ENCODE measurements at regions not wholly inside any gene's neighbourhood (a gene's known extent, or its start where the extent isn't known, plus 50 kb on each side); places are given as distances from the start of the nearest gene placed in this dataset.

DNA sequence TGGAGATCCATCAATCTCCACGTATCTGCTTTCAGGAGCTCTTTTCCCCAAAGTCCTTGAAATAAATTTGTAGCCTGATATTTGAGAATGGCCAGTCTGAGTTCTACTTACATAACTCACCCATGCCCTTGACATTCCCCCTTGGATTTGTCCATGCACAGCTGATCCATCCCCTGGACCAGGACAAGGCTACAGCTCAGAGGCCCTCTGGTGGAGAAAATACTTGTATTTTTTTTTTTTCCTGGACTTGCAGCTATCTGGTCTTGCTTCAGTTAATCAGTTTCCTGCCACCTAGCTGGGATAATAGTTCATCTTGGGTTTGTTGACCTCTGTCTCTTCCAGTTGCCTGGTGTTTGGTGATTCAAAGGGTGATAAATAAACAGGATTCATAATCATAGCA is 467.6 kb downstream of the DHX35 start:
- no peak for DNase-seq

DNA sequence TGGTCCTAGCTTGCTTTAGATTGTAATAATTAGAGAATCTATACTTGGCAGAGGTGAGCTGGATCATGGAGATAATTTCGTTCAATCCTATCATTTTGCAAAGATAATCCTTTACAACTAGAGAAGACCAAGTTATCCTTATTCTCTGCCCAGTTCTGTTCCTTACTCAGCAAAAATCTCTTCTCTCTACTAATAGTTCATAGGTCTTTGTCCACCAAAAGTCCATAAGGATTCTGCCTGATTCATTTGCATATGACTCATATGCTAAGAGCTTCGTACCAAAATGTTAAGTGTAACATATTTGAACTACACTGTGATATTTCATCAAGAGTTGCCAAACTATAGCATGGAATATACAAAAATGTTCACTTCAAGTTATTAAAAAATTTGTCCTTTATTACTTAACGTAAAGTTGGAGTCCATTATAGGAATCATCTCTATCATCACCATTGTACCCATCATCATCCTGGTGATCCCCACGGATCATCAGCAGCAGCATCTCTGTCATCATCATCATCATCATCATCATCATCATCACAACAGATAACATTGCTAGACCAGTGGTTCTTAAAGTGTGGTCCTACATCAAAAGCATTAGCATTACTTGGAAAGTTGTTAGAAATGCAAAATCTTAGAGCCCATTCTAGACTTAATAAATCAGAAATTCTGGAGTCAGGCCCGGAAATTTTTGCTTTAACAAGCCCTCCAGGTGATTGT is 463.0 kb downstream of the DHX35 start:
- DNase-seq, result no peak

DNA sequence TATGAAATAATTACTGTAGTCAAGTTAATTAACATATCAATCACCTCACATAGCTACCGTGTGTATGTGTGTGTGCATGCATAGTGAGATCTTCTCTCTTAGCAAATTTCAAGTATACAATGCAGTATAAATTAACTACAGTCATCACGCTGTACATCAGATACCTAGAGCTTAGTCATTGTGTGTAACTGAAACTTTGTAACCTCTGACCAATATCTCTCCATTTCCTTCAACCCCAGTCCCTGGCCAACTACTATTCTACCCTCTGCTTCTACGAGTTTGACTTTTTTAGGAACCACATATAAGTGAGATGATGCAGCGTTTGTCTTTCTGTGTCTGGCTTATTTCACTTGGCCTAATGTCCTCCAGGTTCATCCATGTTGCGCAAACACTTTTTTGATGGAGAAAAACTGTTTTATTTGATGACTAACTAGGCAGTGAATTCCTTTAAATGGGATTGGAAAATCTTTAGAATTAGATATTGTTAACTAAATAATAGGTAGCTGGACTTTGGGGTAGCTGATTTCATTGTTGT is 459.5 kb downstream of the DHX35 start:
- no peak for DNase-seq

DNA sequence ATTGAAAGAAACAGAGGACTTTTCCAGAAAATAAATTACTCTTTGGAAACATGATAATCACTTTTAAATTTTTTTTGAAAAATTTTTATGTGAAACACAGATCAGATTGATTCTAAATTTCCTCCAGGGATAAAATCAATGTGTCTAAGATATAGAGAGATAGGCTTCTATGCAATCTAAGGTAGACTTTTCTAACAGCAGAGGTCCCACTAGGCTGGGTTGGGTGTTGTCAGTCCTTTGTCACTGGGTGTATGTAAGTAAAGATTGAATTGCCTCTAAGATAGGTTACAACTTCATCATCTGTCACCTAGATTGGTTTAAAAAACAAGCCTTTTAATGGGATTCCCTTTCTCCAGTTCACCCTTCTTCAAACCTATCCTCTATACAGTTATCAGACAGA is 449.9 kb downstream of the DHX35 start:
- no peak for DNase-seq

DNA sequence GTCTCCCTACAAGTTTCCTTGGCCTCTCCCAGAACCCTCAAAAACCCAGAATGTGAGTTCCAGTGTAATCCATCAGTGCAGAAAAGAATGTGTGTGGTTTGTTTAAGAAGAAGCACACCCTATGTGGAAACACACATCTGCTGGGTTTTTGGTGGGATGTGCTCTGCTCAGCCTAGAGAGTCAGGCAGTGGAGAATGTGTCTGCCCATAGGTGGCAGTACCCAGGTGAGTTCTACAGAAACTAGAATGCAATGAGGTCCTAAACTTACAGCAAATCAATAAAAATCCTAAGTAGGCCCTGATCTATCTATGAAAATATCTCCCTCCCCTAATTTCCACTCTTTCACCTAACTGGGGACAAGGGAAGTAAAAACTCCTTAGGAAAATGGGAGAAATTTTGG is 437.3 kb downstream of the DHX35 start:
- no peak for DNase-seq

DNA sequence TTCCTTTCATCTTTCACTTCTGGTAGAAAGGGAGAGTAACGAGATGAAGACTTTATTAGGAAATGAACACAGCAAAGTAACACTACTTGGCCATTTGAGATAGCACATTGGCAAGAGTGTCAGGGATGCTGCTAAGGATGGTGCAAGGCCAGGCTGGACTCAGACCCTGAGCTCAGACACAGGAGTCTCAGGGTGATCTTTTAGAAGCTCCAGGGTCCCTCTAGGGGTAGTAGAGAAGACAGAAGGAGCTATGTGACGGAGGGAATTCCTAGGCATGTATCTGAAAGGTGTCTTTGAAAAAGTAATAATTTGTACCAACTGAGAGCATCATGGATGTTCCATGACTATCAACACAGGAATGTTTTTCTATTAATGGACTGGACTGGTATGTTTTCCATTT is 436.5 kb downstream of the DHX35 start:
- DNase-seq, result no peak

DNA sequence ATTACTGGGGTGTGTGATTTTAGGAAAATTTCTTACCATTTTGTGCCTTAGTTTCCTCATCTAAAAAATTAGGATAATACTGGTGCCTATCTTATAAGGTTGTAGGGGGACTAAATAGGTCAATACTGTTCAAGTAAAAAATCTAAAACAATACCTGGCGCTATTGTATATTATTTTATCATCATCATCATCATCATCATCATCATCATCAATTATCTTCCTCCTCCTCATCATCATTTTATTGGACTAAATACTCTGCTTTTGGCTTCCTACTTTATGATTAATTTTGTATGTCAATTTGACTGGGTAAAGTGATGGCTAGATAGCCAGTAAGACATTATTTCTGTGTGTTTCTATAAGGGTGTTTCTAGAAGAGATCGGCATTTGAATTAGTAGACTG is 435.5 kb downstream of the DHX35 start:
- DNase-seq, result no peak

DNA sequence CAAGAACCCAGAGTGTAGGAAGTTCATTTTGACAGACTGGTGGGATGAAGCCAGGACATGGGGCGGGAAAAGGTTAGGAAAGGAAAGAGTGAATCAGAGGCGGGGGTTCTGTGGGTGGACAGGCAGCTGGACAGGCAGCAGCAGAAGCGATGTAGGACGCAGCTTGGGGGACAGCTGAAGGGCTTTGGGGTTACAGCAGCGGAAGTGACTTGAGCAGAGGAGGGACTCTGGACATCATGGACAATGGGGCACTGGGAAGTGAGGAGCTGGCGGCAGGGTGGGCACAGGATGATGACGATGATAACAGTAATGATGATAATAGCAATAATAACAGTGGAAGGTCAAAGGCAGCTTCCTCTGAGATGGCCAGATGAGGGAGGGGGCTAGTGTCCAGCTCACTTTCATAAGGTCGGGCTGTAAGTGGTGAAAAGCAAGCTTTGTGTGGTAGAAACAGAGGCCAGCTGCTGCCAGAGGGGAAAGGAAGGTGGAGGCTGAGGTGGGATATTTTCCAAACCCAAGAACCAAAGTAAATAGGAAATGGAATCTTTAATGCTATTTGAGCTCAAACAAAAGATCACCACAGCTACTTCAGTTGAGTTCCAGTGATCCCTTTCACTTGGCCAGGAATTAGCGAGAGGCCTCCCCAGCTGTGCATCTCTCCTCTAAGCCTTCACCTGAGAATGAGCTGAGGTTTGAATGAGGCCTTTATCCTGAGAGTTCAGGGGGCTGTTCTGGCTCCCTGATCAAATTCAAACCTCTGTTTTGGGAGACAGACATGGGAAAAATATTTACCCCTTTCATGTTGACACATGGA is 433.5 kb downstream of the DHX35 start:
- no peak for DNase-seq

DNA sequence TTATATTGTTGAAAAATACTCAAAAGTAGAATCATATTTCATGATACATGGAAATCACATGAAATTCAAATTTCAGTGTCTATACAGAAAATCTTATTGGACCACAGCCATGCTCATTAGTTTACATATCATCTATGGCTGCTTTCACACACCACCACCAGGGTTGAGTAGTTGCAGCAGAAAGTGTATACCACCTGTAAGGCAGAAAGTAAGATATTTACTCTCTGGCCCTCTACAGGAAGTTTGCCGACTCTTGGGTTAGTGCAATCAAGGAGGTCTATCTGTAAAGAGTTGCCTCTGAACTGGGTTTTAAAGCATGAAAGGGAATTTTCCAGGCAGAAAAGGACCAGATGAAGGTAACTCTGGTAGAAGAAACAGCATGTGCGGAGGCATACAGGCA is 432.3 kb downstream of the DHX35 start:
- DNase-seq, result no peak

DNA sequence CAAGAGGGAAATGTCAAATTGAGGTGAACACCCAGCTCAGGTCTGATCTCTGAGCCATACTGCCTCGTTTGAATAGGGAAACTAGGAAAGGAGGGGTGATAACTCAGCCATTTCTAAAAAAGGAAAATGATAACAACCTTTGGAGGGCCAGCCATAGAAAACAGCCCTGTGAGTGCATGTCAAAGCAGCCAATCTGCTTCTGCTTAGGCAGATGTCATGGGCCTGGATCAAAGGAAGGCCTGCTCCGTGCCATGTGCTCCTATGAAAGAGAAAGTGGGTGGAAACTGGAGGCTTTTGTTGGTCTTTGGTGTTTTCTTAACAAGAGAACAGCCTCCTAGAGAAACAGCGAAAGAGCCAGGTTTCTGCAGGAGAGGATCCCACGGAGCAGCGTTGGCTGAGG is 428.0 kb downstream of the DHX35 start:
- DNase-seq, result no peak

DNA sequence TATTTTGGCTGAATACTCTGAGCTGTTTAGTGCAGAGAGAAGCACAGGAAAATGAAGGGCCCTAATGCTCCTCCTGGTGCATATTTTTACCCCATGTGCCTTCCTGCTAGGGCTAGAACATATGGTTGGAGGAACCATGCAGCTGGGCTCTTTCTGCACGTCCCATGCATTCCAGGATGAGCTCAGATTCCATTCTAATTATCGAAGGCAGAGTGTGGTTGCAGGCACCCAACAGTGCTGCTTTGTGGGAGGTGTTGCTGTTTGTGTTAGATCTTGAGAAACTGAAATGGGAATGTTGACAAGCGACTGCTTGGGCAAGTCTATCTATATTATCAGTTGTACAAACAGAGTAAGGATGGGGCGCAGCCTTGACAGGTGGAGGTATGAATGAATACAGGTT is 419.5 kb downstream of the DHX35 start:
- no peak for DNase-seq

DNA sequence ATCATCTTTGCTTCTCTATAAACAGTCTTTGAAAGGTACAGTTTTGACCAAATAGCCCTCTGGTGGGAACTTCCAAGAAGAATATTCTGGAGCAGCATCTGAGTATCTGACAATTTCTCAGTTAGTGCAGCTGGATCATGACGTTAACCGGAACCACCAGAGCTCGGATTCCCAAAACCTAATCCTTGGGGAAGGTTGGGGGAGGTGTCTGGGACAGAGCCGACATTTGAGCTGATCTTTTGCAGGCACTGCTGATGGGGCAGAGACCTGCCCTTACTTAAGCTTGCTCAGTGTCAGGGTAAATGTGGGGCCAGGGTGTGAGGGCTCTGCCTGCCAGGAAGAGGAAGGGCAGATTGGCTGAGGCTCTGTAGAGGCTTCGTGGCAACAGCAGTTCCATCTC is 416.6 kb downstream of the DHX35 start:
- no peak for DNase-seq

DNA sequence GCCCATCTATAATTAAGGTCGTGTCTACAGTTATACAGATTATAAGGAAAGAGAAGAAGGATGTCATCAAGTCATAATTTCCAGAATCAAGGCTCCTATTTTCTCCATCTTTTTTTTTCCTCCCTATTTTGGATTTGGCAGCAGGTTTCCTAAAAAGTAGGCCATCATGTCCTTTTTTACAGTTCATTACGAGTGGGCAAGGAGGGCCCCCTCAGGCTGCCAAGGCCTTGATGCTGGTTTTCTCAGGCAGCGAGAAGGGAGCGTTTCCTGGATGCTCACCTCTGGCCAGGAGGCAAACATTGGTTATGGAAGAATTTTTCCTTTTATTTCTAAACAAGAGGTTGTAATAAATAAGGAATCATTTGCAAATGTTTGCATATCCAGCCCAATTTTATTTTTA is 414.6 kb downstream of the DHX35 start:
- no peak for DNase-seq

DNA sequence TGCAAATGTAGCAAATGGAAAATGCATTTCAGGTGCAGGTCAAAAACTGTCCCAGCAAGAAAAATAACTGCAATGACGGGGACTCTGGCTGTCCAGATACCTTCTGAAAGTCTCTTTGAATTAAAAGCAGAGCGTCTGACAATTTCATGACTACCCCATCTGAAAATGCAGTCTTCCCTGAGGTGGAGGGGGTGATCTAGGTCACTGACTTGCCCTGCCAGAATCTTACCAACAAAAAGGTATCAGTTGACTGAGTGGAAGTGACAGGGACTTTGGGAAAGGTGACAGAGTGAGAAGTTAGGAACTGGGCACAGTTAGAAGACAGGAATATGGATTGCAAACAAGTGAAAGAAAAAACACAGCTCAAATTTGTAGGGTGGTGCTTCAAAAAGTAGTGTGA is 402.2 kb downstream of the DHX35 start:
- no peak for DNase-seq

DNA sequence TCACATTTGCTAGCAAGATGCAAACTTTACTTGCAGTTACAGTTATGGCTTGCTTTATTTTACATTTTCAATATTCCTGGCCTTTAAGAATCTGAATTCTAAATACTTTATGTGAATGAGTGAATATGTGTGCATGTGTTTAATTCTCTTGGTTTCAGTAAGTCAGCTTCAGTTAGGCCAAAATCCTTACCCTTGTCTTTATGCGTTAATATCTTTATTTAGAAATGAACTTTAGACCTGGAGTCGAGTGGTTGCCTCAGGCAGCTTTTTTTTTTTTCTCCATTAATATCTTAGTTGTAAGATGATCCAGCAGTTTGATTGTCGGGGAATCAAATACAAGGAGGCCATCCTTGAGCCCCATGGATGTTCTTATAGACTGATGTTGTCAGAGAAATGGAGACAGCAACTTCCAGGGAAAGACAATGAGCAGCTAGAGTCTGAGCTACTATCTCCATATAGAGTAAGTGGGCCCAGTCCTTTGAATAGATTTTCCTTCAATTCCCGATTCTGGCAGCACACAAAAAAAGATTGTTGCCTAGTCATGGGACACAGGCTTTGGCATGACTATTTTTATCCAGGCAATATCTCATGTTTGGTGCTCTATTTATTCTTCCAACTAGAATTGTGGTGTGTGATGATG is 398.0 kb downstream of the DHX35 start:
- no peak for DNase-seq

DNA sequence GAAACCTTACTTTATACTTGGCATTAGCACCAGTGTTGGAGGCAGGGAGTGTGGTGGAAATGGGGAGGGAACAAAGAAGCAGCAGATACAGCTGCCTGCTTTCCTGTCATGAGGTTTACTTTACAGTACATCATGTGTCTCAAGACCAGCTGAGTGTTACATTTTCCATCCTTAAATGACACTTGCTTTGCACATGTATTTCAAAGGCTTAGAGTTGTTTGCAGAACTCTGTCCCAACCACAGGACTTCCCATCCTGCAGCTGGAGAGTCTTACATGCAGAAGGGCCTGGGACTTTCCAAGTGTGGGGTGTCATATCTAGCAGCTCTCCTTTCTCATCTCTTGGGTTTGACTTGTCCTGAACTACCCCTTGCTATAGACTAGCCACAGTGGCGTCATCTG is 395.9 kb downstream of the DHX35 start:
- no peak for DNase-seq

DNA sequence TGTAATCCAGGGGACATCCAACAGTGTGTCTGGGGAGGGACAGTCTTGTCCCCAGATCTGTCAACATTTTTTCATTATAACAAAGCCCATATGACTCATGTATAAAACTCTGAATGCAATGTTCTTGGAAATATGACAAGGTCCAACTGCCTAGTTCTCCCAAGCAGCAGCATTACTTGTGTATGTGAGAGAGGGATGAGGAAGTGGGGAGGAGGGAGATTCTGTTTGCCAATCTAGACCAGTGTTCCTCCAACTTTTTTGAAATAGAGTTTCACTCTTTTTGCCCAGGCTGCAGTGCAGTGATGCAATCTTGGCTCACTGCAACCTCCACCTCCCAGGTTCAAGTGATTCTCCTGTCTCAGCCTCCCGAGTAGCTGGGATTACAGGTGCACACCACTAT is 394.8 kb downstream of the DHX35 start:
- DNase-seq, result no peak

DNA sequence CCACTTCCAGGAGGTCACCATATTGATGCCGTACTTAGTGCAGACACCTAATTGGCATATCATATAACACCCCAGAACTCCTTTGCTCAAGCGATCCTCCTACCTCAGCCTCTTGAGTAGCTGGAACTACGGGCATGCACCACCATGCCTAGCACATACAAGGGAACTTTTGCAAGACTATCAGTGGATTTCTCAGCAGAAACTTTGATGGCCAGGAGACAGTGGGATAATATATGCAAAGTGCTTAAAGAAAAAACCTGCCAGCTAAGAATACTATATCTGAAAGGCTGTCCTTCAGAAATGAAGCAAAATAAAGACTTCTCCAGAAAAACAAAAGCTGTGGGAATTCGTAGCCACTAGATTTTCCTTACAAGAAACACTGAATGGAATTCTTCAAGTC is 387.1 kb downstream of the DHX35 start:
- DNase-seq, result no peak

DNA sequence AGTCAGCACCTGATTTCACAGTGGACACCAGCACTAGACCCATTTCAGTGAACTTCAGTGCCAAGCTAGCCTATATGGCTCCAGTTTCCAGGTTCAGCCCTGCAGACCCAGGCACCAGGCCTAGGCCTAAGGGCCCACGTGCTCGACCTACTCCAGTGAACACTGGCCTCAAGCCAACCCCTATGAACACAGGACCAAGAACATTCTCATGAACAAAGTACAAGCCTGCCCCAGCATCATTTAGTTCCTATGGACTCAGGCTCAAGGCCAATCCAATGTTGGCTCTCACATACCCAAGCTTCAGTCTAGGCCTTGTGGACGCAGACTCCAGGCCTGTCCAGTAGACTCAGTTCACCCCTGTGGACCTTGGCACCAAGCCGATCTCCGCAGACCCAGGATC is 385.5 kb downstream of the DHX35 start:
- no peak for DNase-seq

DNA sequence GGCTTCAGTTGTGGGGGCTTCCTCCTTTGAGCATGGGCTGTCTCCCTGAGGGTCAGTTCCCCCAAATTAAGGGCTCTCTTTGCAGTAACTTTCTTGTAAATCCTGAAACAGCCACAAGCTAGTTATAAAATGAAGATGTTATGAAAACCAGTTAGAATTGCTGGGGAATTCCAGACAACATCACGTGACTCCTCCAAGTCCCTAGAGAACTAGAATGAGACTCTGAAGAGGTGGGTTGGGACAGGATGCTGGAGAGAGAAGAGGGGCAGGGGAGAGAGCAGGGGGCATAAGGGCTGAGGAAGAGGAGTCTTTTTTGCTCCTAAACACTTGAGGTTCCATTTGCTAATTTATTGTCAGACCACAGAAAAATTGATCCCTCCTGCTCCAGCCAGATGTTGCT is 380.3 kb downstream of the DHX35 start:
- DNase-seq, result no peak

DNA sequence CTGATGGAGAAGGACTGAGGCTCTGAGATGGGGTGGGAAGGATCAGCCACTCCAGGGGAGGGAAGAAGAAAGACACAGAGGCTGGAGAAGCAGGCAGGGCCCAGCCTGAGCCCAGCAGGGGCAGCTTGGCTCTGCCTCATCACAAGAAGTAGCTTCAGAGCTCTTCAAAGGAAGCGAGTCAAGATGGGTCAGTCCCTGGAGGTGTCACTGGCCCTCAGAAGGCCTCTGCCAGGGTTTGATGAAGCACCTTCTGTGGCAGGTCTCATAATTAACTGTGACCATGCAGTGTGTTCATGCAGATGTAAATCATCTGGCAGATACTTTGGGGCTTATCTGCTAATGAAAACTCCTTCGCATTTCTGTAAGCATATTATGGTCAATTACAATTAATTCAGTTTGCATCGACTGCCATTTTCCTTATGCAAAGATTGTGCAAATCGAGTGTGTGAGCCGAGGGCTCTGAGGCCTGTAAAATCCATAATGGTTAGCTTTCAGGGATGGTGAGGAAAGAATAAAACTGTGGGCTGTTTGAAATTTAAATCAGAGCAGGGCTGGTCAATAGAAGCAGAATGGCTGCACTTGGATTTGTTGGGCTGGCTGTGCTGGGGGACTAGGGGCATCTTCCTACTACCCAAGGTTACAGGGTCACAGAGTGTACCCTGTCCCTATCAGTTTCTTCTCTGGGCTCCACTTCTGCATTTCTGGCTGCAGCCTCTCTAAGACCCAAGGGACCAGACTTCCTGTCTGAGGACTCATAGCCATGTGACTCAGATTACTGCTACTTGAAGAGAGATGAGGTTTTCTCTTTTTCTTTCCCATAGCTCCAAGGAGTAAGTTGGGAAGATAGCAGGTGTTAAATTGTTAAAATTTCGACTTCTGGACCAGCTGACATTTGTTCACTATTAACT is 376.6 kb downstream of the DHX35 start:
- DNase-seq, result no peak

DNA sequence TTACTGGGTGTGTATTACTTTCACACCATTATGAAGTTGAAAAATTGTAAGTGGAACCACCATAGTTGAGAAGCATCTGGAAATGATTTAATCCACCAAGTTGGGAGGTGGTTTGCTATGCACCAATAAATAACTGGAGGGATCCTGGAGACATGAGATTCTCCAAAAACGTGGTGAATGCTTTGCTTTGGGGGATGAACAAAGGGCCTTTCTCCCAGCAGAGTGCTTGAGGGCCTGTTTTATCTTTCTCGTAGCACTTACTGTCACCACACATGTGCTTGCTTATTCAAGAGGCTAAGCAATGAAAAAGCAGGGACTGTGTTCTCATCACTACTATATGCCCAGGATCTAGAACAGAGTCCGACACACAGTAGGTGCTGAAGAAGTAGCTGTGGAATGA is 371.1 kb downstream of the DHX35 start:
- no peak for DNase-seq

DNA sequence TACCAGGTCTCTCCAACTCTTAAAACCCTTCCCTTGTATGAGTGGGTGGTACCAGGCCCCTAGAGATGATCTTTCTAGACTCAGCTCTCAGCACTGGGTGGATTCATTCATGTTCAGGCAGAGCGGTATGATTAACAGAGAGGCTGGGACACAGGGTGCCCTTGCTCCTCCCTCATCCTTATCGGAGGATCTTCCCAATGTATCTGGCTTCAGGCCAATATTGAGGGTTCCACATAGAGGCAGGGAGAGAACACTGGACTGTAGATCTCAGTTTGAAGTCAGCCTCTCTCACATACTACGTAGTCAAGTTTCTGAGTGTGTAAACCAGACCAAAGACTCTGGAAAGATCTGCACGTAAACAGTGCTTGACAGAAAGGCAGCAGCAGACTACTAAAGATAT is 366.2 kb downstream of the DHX35 start:
- no peak for DNase-seq

All from activated CD4-positive, alpha-beta T cell treated with anti-CD3 and anti-CD28 coated beads, Interleukin-2, amount 50 U/mL, for 4 hours (primary cell).